ENCODE measurements at regions not wholly inside any gene's neighbourhood (a gene's known extent, or its start where the extent isn't known, plus 50 kb on each side); places are given as distances from the start of the nearest gene placed in this dataset.
"Not testable (repeated sequence)": the region's sequence is repeated elsewhere in the genome, so short reads cannot be mapped to it uniquely, and the experiment has no call there.

DNA sequence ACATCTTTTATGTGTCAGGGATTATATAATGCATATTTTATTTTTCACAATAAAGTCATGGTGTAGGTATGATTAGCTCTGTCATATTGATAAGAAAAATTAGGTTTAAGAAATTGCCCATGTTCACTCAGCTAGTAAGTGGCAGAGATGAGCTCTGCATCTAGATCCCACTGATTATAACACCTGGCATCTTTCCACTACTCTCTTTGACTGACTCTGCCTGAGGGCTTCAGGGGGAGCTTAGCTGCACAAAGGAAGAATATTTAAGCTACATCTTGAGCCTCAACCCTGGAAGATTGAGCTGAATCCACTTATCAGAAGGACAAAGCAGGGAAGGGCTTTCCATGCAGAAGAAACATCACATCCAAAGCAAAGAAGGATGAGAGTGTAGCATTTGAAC lies 190.4 kb downstream of the MIS18A start:
- peak; percentile 98 for DNase-seq

DNA sequence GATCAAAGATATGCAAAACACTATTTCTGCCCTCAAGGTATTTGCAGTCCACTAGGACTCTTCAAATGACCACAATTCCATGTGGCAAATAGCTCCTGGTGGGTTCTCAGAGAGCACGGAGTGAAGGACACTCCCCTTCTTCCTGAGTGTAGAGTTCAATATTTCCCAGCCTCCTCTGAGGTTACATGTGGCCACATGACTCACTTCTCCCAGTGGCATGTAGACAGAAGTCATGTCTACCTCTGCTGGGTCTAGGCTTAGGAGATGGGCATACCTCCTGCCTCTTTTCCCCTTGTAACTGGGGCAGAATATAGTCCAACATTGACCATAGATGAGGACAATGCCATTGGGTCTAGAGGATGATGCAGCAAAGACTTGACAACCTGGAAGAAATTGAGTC lies 191.4 kb downstream of the MIS18A start:
- peak; percentile 18 for DNase-seq

DNA sequence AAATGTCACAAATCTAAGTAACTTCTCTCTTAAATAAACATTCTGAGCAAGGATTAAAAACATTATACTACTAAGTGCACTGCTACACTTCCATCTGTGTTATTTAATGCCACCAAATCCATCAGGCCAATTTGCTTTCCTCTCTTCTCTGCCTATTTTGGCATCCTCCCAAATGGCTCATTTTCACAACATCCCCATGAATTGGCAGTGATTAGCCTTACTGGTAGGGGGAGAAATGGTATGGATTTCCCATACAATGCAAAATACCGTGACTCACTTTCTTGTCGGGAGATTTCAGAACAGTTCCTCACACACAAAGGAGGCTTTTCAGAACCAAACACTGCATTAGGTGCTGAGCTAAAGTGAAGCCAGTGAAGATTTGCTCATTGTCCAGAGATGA lies 195.7 kb downstream of the MIS18A start:
- DNase-seq = peak; percentile 87

DNA sequence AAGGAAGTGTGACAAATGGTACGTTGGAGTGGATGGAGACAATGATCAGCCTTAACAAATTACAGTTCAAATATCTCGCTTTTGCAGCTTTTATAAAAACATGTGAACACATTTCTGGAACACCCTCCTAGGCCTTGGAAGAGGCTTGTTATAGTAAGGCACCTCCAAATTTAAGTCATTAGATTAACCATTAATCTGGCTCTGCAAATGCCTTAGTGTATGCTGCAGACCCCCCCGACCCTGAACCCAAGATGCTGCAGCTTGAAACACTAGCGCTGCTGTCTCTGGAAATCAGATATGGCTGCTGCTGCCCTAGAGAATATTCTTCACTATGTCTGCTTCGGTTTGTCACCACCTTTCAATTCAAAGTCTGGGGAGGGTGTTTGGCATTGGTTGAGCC lies 196.4 kb downstream of the MIS18A start:
- peak; percentile 63 for DNase-seq

DNA sequence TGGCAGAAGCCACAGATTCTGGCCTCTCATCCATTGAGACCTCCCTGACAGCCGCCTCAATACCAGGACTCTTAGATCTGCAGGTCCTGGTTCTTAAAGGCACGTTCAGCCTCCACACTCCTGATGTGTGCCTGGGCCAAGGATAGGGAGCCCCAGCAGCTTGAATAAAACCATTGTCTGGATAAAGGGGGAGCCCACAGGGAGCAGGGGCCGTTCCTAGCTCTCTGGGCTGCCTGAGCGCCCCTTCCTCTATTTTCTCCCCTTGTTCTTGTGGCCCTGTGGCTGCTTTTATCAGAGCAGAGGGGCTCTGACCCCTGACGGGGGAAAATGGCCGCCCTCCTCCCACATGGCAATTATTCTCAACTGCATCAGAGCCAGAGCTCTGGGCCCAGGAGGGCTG lies 200.8 kb downstream of the HUNK start:
- DNase-seq = no peak

DNA sequence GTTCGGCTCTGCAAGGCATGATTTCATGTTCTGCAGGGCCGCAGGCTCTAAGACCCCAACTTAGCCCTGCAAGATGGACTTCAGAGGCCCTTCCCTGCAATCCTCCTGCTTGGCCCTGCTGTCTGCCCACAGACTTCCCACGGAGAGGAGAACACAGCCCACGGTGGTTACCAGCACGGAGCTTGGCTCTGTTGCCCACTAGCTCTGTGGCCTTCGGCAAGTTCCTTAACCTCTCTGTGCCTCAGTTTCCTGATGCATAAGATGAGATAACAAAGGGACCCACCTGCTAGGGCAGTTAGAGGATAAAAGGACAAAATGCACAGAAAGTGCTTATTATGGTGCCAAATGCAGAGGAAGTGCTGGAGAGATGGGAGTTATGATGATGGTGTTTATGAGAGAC lies 200.4 kb downstream of the HUNK start:
- DNase-seq = no peak

DNA sequence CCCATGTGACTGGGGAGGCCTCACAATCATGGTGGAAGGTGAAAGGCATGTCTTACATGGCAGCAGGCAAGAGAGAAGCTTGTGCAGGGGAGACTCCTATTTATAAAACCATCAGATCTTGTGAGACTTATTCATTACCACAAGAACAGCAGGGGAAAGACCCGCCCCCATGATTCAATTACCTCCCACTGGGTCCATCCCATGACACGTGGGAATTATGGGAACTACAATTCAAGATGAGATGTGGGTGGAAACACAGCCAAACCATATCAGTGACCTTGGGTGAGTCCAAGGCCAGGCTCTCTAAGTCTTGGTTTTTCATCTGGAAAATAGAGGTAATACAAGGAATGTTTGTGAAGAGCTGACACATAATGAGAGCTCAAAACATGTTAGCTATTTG lies 198.8 kb downstream of the HUNK start:
- not testable (repeated sequence) for DNase-seq

DNA sequence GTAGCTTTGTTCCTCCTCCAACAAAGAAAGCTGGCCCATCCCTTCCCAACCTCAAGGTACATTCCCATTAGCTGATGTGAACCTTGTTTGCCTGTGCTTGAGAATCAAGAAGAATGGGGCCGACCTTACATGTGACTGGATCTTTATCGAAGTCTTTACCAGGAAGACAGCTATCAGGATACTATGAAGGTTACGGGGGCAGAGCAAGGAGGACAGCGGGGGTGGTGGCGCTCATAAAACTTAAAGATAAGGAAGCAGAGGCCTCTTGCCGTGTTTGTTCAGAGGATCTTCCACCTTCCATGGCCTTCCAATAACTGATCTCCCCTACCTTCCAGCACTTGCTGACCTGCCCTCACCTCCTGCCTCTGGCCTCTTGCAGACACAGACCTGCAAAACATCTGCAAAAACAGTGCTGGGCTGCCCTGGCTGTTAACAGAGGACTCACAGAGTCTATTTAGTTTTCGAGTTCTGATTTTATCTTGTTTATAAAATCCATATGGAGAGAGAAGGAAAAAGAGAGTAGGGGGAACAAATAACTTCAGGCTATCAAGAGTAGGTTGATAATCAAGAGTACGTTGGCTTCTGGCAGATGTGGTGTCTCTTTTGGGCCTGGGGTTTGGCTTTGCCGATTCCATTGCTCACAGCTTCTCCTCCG lies 198.0 kb downstream of the HUNK start:
- DNase-seq = no peak

DNA sequence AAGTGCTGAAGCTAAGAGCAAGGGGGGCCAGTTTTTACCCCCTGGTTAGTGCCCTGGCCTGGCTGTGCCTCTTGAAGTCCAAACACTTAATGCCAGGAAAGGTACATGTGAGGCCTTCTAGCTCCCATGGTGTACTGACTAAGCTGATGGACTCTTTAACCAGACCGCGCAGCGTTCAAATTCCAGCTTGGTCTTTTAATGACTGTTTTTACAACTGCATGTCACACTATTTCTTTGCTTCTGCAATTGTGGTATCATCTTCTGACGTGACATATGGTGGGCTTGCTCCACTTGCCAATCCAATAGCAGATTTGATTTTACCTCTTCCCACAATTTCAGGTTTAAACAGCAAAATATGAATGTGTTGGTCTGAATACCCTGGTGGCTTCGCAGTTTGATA lies 197.3 kb downstream of the HUNK start:
- no peak for DNase-seq

DNA sequence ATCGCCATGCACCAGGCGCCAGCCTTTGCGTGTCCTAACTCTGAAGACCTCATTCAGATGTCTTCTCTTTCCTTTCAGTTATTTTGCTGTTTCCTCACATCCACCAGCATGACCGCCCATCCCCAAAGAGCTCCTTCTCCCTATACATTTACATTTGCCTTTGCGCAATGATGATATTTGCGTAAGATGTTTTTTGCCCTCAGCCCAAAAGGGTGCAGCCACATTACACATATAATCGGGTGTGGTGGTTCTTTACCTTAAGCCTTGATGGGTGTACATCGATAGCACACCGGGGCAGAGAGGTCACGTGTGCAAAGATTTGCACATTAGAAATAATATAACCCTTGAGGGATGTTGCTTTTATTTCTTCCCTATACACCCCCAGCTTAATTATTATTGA lies 192.8 kb downstream of the HUNK start:
- no peak for DNase-seq

DNA sequence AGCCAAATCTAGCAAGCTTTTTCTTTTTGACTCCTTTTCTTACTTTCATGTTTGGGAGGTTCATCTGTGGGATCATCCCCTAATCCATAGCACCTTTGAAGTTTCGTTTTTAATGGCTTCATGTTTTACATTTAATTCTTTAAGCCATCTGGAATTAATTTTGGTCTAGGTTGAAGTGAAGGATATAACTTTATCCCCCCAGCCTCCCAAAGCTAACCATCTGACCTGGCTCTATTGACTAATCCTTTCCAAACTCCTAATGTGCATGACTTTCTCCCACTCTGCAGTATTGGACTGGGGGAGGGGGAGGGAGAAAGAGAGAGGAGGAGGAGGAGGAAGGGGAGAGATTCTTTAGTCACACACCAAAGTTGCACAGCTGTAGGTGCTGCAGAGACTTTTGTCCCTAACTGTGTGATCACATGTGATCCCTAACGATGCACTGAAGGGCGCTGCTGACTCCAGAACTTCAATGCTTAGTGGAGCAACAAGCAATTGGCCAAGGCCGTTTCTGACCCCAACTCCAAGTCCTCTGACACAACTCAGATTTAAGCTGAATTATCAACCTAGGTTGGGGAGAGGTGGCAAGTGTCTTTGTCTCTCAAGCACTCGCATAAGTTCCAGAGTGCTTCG lies 191.6 kb downstream of the HUNK start:
- DNase-seq = peak; percentile 86

DNA sequence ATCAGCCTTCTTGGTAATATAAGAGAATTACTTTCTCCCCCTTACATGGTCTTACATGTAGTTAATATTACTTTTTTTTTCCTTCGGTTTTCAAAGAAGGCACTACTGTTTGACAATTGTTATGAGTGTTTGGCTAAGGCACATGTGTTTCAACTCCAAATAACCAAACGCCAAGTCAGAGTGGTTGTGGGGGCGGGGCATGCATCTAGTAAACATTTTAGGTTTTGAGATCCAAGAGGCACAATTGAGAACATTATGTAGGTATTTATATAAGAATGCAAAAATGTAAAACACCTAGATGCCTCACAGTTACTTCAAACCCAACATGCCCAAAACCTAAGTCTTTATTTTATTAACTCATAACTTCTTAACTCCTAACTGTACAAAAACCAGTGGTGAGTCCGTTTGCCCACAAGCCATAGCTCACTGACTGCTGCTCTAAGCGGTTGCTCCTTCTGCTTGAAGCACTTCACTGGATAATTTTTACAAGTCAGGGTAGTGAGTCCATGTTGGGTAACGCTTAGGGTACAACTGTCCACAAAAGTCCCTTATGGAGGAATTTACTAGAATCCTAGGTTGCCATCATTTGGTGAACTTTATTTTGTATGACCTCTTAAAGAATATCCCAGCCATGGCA lies 189.9 kb downstream of the HUNK start:
- no peak for DNase-seq

DNA sequence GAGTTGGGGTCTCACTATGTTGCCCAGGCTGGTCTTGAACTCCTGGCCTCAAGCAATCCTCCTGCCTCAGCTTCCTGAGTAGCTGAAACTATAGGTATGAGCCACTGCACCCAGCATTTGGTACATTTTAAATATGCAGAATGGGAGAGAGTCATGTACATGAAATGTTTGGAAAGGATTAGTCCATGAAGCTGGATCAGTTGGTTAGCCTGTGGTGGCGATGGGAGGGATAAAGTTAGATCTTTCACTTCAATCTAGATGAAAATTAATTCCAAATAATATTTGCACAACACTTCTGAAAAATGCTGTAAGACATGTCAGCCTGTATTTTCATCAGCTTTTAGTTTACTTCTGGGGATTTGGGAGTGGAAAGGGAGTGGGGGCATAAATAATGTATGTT lies 188.9 kb downstream of the HUNK start:
- no peak for DNase-seq

DNA sequence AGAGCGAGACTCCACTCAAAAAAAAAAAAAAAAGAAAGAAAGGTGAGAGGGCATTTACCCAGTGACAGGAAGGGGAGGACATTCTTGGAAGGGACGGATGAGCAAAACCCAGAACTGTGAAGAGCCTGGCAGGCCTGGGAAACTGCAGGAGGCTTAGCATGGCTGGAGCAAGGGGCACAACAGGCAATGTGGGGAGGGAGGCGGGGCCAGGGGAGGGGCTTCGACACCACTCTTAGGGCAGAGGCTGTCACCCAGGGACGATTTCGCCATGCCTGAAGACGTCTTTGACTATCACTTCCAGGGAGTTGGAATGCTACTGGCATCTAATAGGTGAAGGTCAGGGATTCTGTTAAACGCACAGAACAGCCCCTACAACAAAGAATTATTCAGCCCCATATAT lies 184.0 kb downstream of the HUNK start:
- DNase-seq = no peak

DNA sequence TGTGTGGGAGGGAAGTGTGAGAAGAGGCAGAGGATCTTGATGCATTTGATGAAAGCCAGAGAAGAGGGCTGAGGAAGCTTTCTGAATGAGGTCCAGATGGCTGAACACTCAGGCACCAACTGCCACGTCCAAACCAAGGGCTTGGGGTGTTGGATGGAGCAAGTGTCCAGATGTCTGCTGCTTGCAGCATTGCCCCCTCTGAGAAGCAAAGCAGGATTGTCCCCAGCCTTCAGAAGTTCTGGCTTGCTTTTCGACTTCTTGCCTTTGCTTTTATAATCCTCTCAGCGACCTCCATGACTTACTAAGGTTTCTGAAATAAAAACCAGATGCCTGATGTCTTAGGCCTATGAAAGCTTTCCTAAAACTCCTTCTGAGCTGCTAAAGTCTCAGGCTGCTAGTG lies 182.5 kb downstream of the HUNK start:
- DNase-seq = peak; percentile 67

Measured in NCI-H82 (cell line).